Tibial nerve (tissue), 4 donors: ENCODE measurements at regions not wholly inside any gene's neighbourhood (a gene's known extent, or its start where the extent isn't known, plus 50 kb on each side); places are given as distances from the start of the nearest gene placed in this dataset.

Experiments used
- DNase-seq, 2 donors: peaks; one replicate each; pipeline ENCODE4 v3.0.0-alpha.2; 2019; ENCODE audit warnings: low spot score in 2 of 2
- H3K27ac ChIP-seq, 4 donors: fragments of 200-600 bp; sonication (generic) in 3 of 4; one replicate each; pipeline ENCODE4 v1.5.1; 2017 to 2019; ENCODE audit warnings: mild to moderate bottlenecking in 1 of 4
- H3K27me3 ChIP-seq, 2 donors: fragments of 200-600 bp; sonication (generic) in 1 of 2; one replicate each; pipeline versions ENCODE4 v1.5.1 to v1.6.0; 2017 to 2019
- H3K36me3 ChIP-seq, 3 donors: fragments of 200-600 bp; sonication (generic); one replicate each; pipeline ENCODE4 v1.5.1; 2018 to 2019
- H3K4me1 ChIP-seq, 4 donors: fragments of 200-600 bp; sonication (generic) in 3 of 4; one replicate each; pipeline ENCODE4 v1.5.1; 2017 to 2019
- H3K4me3 ChIP-seq, 4 donors: fragments of 200-600 bp; sonication (generic) in 3 of 4; one replicate each; pipeline ENCODE4 v1.5.1; 2017 to 2019; ENCODE audit warnings: mild to moderate bottlenecking in 1 of 4, moderate library complexity in 1 of 4
- H3K9me3 ChIP-seq, 4 donors: fragments of 200-600 bp; sonication (generic) in 3 of 4; one replicate each; pipeline ENCODE4 v1.5.1; 2017 to 2019
- CTCF ChIP-seq, 5 experiments: fragments of 200-600 bp in 3 of 5; fragments of 450-650 bp in 2 of 5; sonication (generic) in 3 of 5; IDR thresholded peaks; one replicate each; pipeline ENCODE4 v1.5.1; 2016 to 2019; ENCODE audit warnings: antibody characterized with exemption in 5 of 5, mild to moderate bottlenecking in 3 of 5, moderate library complexity in 2 of 5
- EP300 ChIP-seq, 2 donors: sonication (generic); formaldehyde crosslinking; IDR thresholded peaks; one replicate each; pipeline ENCODE4 v1.6.1; 2017; ENCODE audit warnings: antibody characterized with exemption in 2 of 2, mild to moderate bottlenecking in 1 of 2
- POLR2A ChIP-seq, 2 donors: fragments of 450-650 bp; IDR thresholded peaks; one replicate each; pipeline ENCODE4 v1.6.1; 2017; ENCODE audit warnings: antibody characterized with exemption in 2 of 2, mild to moderate bottlenecking in 2 of 2, moderate library complexity in 2 of 2
- WGBS, 2 donors: methylation state at CpG; one replicate each; pipeline ENCODE4 v1.1.5; 2018; 5-methylcytosine and 5-hydroxymethylcytosine counted together

- H3K27ac ChIP-seq, result no peak overlapping the region
- 77 to 78% methylated on average over 4 of the region's 4 CpGs for WGBS, 2 donors
- H3K4me1 ChIP-seq, result no peaks in the 10 kb centered on the region
- DNase-seq, result peak in 1 of 2 donors; percentile 49
- no peak overlapping the region for H3K4me3 ChIP-seq
- H3K36me3 ChIP-seq, result no peaks in the 10 kb centered on the region
- H3K9me3 ChIP-seq, result no peaks in the 10 kb centered on the region
- TF ChIP-seq CTCF (IDR thresholded peaks at IDR 0.05) (no peak), POLR2A (IDR thresholded peaks at IDR 0.05) (no peak), EP300 (IDR thresholded peaks at IDR 0.05) (no peak)
- no peaks in the 10 kb centered on the region for H3K27me3 ChIP-seq
These were observed 124.8 kb upstream of the FOXN2 start for GRCh38 chr2:48189552-48190228.

- TF ChIP-seq CTCF (IDR thresholded peaks at IDR 0.05) (no peak), POLR2A (IDR thresholded peaks at IDR 0.05) (no peak), EP300 (IDR thresholded peaks at IDR 0.05) (no peak)
- H3K9me3 ChIP-seq, result no peaks in the 10 kb centered on the region
- H3K4me3 ChIP-seq, result no peak overlapping the region
- no peak overlapping the region for H3K27ac ChIP-seq
- DNase-seq, result no peak
- H3K36me3 ChIP-seq, result no peaks in the 10 kb centered on the region
- H3K27me3 ChIP-seq, result no peaks in the 10 kb centered on the region
- H3K4me1 ChIP-seq, result no peaks in the 10 kb centered on the region
- WGBS, 2 donors, result 95 to 99% methylated on average over 2 of the region's 2 CpGs
These were observed 124.3 kb upstream of the FOXN2 start for GRCh38 chr2:48190230-48190629.

GRCh38 chr2:48194641-48195040 lies 119.8 kb upstream of the FOXN2 start:
- no peaks in the 10 kb centered on the region for H3K9me3 ChIP-seq
- H3K27me3 ChIP-seq, result no peaks in the 10 kb centered on the region
- no peaks in the 10 kb centered on the region for H3K36me3 ChIP-seq
- TF ChIP-seq CTCF (IDR thresholded peaks at IDR 0.05), result no peak
- H3K4me3 ChIP-seq, result no peak overlapping the region
- no peak overlapping the region for H3K27ac ChIP-seq
- no peak for DNase-seq
- 48 to 63% methylated on average over 1 of the region's 1 CpG for WGBS, 2 donors
- peaks cover 0 to 35% (median 9%) of the 10 kb centered on the region in 4 donors for H3K4me1 ChIP-seq

DNA sequence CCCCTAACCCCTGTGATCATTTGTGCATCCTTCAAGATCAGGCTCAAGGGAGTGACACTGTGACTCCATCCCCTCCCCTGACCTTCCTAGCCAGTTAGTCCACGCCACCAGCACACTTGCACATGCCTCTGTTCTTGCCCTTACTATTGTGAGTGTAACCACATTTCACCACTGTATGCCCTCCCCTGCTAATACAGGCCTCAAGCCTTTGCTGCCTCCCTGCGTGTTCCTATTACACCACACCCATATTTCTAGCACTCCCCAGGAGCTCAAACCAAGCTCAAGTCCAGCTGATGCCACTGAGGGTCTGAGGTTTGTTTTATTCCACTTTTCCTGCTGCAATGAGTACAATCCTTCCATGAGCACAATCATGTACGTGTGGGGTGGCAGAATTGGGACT lies 119.3 kb upstream of the FOXN2 start:
- H3K9me3 ChIP-seq, result no peaks in the 10 kb centered on the region
- no peak for TF ChIP-seq POLR2A (IDR thresholded peaks at IDR 0.05)
- WGBS, 2 donors, result 92% methylated on average over 3 of the region's 3 CpGs
- H3K27me3 ChIP-seq, result no peaks in the 10 kb centered on the region
- H3K4me3 ChIP-seq, result no peak overlapping the region
- no peak for DNase-seq
- peaks cover 0 to 35% (median 10%) of the 10 kb centered on the region in 4 donors for H3K4me1 ChIP-seq
- no peaks in the 10 kb centered on the region for H3K36me3 ChIP-seq
- H3K27ac ChIP-seq, result no peak overlapping the region

- no peaks in the 10 kb centered on the region for H3K36me3 ChIP-seq
- H3K4me1 ChIP-seq, result peaks cover 0 to 35% (median 11%) of the 10 kb centered on the region in 4 donors
- WGBS, 2 donors, result 88 to 89% methylated on average over 1 of the region's 1 CpG
- no peak overlapping the region for H3K4me3 ChIP-seq
- TF ChIP-seq POLR2A (IDR thresholded peaks at IDR 0.05) (no peak), EP300 (IDR thresholded peaks at IDR 0.05) (no peak), CTCF (IDR thresholded peaks at IDR 0.05) (no peak)
- DNase-seq, result no peak
- no peaks in the 10 kb centered on the region for H3K9me3 ChIP-seq
- no peak overlapping the region for H3K27ac ChIP-seq
- H3K27me3 ChIP-seq, result no peaks in the 10 kb centered on the region
These were observed 116.9 kb upstream of the FOXN2 start for GRCh38 chr2:48197618-48198017.

DNA sequence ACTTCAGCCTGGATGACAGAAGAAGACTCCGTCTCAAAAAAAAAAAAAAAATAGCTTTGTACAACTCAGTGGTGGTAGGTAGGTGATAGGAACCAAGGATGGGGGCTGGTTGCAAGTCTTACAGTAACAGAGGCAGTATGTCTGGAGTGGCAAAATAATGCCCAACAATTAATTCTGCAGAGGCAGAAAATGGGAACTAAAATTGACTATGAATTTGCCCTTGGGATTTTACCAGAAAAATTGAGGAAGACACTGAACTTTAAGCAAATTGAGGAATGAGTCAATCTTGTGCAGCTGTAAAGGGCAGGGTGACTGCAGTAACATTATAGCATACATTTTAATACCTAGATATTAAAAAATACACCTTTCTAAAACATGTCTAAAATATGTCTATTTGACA lies 116.1 kb upstream of the FOXN2 start:
- H3K4me3 ChIP-seq, result no peak overlapping the region
- no peak overlapping the region for H3K27ac ChIP-seq
- peaks cover 0 to 35% (median 11%) of the 10 kb centered on the region in 4 donors for H3K4me1 ChIP-seq
- no peaks in the 10 kb centered on the region for H3K27me3 ChIP-seq
- WGBS, 2 donors, result 90 to 95% methylated on average over 1 of the region's 1 CpG
- no peaks in the 10 kb centered on the region for H3K36me3 ChIP-seq
- TF ChIP-seq POLR2A (IDR thresholded peaks at IDR 0.05), result no peak
- TF ChIP-seq CTCF (IDR thresholded peaks at IDR 0.05), result no peak
- TF ChIP-seq EP300 (IDR thresholded peaks at IDR 0.05), result no peak
- DNase-seq, result no peak
- no peaks in the 10 kb centered on the region for H3K9me3 ChIP-seq
